Right hindlimb (tissue), 1 donor: ENCODE measurements at regions not wholly inside any gene's neighbourhood (a gene's known extent, or its start where the extent isn't known, plus 50 kb on each side); places are given as distances from the start of the nearest gene placed in this dataset.

Experiments used
- DNase-seq: peaks from one replicate; pipeline ENCODE4 v3.0.0-alpha.2; 2018

- no peak for DNase-seq
Measured at GRCh38 chr6:47114460-47114859, 72.3 kb upstream of the ADGRF1 start.

DNA sequence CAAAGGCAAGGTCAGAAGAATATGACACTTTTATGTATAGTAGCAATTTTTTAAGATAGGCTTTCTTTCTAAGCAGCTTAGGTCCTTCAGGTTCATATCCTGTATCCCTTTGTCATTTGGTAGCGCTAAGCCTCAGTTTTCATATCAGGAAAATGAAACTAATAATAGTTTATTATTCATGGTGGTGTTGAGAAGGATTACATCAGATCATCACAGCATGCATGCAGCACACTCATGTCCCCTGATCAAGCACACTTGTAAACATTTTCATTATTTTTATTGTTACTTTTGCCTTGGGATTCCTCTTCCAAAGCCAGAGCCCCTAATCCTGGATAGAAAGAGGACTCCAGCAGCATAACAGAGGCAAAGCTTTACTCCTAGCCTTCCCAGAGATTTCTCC is 70.2 kb upstream of the ADGRF1 start:
- DNase-seq: no peak

DNA sequence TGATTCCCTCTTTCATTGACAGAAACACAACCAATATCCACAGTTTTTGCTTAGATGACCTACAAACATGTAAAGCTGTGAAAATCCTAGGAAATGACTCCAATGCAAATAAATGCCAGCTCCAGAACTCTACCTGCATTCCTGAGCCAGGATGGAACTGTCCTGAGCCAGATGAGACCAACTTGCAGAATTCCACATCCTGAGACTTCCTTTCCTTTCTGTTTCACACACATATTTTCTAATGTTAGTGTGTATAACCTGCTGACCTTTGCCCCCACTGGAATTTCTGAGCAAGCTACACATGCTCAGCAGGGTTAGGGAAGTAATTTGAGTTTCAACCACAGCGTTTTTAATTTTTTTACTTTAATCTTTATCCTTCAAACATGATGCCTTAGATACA is 69.6 kb upstream of the ADGRF1 start:
- DNase-seq: no peak

GRCh38 chr6:47109281-47109680 is 67.1 kb upstream of the ADGRF1 start:
- no peak for DNase-seq

- no peak for DNase-seq
Measured at GRCh38 chr6:47106721-47107197, 64.6 kb upstream of the ADGRF1 start.

DNA sequence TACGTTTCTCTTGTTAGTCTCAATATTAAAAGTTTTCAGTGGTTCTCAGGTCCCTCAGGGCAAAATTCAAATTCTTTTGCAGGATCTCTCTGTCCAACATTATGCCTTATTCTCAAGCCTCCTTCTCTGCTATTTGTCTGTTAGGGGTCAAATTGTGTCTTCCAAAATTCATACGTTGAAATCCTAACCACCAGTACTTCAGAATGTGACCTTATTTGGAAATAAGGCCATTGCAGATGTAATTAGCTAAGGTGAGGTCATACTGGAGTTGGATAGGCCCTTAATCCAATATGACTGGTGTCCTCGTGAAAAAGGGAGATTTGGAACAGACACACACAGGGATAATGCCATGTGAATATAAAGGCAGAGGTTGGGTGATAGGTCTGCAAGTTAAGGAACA is 64.1 kb upstream of the ADGRF1 start:
- no peak for DNase-seq

- DNase-seq: no peak
Measured at GRCh38 chr6:47105469-47106178, 63.5 kb upstream of the ADGRF1 start.

DNA sequence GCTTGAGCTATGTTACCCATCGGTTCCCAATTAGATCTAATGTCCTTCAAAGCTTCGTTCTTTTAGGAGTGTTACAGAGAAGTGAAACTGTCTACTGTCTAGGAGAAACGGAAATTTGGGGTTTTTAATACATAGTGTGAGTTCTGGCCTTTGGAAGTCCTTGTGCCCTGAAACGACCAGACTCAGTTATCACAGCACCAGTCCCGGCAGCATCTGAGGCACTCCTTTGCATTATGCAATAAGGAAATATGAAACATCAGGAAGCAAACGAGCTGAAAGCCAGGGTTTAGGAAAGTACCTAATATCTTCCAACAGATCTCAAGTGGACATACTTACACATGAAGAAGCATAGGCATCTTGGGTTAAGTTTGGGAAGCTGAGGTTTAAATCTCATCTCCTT is 61.8 kb upstream of the ADGRF1 start:
- no peak for DNase-seq

- DNase-seq: no peak
Measured at GRCh38 chr6:47102331-47102730, 60.2 kb upstream of the ADGRF1 start.

- no peak for DNase-seq
Measured at GRCh38 chr6:47098570-47098993, 56.5 kb upstream of the ADGRF1 start.

DNA sequence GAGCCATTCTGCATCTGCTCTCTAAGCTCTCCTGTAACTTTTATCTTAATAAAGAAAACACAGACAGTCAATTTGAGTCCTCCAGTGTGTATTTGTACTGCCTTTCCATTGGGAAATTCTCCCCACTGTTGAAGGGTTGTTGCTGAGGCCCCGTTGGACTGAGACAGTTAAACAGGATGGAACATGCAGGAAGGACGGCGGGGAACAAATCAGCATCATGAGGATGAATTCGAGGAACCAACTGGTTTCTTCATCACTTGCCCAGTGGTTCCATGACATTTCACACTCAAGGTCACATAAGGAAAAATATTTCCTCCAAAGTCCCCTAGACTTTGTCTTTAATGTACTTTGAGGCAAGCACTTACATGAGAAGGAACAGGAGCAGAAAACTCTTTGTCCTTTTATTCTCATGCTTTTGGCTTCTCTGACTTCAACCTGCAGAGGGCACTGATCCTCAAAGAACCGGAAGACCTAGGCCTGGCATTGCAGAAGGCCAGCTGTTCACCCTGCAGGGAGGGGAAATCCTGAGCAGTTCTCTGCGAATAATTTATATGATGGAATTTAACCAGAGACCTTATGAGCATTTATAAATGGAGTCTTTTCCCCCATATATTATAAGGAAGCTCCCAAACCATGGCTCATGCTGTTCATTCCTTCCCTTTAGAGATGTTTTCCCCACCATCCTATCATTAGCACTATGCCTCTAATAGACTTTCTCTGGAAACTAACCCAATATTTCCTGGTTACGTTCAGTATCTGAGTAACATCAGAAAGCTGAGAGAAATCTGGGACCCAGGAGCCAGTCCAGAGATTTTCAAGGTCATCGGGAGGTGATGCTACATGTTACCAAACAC is 55.2 kb upstream of the ADGRF1 start:
- peak; percentile 80 for DNase-seq

- DNase-seq: no peak
Measured at GRCh38 chr6:47096211-47096895, 54.2 kb upstream of the ADGRF1 start.

DNA sequence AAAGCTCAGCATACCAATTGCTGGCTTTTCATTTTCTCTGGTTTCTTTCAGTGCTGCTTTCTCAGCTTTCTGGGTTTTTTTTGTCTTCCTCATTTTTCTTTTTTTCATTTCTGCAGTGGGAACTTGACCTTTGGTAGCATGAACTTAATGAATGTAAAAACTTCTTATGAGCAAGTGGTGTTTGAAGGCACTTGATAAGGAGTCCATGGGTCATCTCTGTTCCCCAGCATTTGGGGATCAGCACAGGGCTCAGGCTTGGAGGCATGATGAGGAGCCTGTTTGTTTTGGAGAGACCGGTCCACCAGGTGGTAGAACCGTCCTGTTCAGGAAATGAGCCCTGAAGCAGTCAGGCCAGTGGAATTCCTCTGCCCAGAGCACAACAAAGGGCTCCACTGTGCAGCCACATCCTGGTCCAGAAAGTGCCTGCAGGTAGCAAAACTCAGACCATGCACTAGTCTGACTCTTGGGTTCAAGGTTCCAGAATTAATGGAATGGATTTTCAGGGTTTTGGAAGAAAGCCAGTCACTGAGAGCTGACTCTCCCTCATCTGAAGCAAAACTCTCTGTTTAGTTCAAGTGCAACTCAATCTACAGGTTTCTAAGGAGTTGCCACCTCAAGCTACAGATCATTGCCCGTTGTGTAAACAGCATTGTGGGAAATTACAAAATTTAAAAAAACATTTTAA is 52.3 kb upstream of the ADGRF1 start:
- DNase-seq: peak; percentile 20

DNA sequence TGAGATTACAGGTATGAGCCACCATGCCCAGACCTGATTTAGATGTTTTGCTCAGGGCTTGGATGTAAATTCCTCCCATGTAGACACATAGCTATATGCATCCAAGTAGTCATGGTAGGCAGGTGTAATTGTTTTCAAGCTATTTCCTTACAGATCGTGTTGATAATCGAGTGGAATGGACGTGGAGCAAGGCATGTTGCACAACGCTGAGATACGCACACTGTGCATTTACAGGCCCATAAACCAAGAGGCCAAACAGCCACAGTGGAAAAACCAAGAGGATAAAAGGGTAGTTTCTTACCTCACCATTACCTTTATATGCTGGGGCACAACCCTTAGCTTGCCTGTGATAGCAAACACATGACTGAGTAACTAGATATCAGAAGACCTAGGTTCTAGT is 51.0 kb upstream of the ADGRF1 start:
- no peak for DNase-seq

- DNase-seq: peak; percentile 22
Measured at GRCh38 chr6:47091886-47092668, 49.9 kb upstream of the ADGRF1 start.
